NCI-H82 treated with DMSO at 0.1 percent for 48 hours (cell line): ENCODE measurements at regions not wholly inside any gene's neighbourhood (a gene's known extent, or its start where the extent isn't known, plus 50 kb on each side); places are given as distances from the start of the nearest gene placed in this dataset.

Experiments
- DNase-seq: peaks from one replicate; lab custom pipeline; 2025; ENCODE audit not compliant: unreplicated experiment; lab: John Stamatoyannopoulos, UW

DNA sequence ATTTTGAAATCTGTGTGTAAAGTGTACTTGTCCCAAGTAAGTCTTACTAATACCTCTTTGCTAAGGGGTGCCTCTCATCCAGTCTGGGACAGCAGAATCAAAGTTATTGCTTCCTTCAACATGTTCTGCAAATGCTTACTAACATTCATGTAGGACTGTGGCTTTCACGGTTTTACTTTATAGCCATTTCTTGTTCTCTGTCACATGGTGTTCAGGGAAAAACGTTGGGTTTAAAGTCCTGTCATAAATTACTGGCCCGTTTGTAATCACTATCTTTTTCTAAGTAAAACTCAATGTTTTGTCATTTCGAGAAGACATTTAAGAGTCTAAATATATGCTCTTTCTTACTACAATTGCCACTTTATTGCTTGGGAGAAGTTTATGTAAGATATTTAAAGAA is 321.1 kb downstream of the STIM2 start:
- no peak for DNase-seq

DNA sequence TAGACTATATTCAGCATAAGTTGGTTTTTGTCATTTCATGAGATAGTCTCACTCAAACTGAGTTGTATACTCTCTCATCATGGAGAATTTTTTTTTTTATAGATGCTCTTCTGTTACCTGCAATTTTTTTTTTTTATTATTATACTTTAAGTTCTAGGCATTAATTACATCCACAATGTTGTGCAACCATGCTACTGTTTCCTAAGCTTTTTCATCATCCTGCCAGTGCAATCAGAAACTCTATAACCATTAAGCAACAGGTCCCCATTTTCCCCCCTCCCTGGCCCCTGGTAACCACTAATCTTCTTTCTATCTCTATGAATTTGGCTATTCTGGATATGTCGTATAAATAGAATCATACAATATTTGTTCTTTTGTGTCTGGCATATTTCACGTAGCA is 321.6 kb downstream of the STIM2 start:
- no peak for DNase-seq

DNA sequence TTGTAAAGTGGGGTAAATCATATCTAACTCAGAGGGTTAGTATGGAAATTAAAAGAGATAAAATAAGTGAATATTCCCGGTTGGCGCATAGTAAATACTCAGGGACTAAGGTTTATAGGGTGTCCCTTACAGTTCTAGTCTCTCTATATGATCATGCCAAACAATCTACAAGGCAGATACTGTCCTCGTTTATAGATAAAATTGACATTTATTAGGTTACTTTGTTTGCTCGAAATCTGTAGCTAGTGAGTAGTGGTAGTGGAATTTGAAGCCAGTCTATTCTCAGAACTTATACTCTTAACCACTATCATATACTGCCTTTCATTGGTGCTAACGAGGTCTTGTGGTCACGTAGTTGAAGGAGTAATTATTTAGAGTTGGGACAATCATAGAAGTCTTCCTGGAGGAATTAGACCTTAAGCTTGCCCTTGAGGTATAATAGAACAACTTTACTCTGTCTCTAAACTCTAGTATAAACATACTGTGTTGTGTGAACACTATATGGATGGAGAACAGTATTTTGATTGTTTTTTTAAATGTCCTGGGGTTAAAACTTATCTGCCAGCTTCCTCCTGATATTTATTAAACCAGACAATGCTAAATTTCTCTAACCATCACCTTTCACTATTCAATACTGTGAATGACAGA is 324.0 kb downstream of the STIM2 start:
- no peak for DNase-seq

DNA sequence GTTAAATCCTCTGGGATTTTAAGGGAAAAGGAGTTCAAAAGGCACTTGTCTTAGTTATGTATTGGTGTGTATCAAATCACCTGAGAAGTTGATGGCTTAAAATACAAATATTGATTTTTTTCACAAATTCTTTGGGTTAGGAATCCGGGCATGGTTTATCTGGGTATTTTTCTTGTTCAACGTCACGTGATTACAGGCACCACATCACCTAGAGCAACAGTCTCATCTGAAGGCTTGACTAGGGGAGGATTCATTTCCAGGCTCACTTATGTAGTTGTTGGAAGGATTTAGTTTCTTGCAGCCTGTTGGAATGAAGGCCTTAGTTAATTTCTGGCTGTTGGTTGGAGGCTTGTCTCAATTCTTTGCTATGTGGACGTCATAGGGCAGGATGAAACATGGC is 326.1 kb downstream of the STIM2 start:
- DNase-seq, result no peak

DNA sequence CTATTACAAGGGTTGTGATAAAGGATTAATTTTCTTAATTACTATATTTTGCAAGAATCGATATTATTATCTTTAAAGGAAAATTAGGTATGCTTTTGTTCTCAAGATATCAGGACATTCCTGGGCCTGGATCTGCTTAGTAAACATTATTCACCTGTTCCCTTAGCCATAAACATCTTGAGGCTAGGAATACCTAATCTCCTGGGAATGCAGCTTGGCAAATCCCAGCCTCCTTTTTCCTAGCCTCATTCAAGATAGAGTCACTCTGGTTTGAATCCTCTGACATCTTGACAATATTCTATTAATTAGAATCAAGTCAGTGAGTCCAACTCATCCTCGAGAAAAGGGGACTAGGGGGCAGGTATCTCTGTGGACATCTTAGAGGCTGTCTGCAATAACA is 327.1 kb downstream of the STIM2 start:
- no peak for DNase-seq

GRCh38 chr4:27189683-27190082 is 329.0 kb downstream of the STIM2 start:
- no peak for DNase-seq

DNA sequence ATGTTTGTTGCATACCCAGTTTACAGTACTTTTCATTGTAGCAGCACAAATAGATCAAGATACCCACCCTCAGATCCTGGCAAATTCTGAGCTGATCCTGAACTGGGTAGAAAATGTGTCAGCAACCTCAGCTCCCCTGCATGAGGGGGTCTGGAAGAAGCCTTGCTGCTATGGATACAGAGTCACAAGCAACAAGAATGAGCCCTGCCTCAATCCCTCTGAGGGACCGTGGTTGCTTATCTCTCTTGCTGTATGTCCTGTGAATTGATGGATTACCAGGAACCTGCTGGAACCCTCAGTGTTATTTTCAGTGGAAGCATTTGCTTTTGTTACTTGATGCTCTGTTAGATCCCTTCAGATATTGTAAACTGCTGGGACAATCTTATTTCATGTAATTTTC is 331.0 kb downstream of the STIM2 start:
- no peak for DNase-seq

GRCh38 chr4:27194599-27195176 is 334.0 kb downstream of the STIM2 start:
- DNase-seq, result no peak

DNA sequence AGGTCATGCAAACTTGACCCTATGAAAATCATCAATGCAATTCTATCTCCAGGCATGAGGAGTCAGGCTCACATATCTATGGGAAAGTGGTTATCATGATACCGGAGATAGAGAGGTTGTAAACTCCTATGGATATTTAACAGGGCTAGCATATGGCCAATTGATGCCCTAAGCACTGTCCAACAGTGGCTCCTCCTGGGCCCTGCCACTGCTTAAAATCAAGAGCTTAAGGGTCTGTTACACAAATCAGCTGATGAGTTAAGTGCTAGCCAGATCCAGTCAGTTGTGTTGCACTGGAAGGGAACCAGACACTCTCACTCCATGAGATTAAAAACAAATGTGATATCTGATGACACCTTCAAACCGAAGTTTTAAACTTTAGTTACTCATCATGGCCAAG is 337.6 kb downstream of the STIM2 start:
- no peak for DNase-seq

DNA sequence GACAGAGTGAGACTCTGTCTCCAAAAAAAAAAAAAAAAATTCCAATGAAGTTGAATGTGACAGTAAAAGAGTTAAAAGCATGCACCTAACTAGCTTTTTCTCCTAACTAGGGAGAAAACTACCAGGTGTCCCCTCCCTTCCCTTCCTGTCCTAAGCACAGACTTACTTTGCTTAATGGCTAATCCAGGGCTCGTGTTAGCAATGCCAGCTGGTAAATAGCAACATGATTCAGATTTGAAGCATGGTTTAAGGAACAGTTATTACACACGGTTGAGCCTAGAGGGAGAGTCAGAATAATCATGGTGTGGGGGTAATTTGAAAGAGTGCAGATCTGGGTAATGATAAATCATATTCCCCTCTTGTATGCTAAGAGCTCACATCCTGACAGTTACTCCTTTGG is 338.3 kb downstream of the STIM2 start:
- no peak for DNase-seq

GRCh38 chr4:27206009-27206408 is 345.4 kb downstream of the STIM2 start:
- no peak for DNase-seq

- DNase-seq, result no peak
Observed at GRCh38 chr4:27210956-27211355, 350.3 kb downstream of the STIM2 start.

GRCh38 chr4:27214010-27214409 is 353.4 kb downstream of the STIM2 start:
- DNase-seq, result no peak

- no peak for DNase-seq
Observed at GRCh38 chr4:27215220-27215826, 354.7 kb downstream of the STIM2 start.

DNA sequence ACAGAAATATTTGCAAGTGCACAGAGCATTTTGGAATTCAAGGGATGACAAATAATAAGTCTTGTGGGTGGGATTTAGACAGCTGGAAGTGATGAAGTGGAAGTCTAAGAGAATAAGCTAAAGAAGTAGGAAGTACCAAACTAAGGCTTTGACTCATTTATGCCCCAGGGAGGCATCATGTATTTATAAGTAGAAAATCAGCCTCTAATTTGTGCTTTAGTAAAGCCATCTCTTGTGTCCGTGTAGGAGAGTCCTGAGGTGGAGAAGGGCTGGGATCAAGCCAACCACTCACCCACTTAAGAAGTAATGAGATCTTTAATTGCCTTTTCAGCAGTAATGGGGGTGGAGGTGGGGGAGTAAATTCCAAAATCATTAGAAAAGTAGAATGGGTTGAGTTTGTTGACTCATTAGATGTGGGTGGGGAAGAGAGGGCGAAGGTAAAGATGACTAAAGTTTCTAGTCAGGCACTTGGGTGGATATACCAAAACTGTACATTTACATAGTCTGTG is 356.7 kb downstream of the STIM2 start:
- DNase-seq, result no peak

- no peak for DNase-seq
Observed at GRCh38 chr4:27218013-27218412, 357.4 kb downstream of the STIM2 start.

- DNase-seq, result no peak
Observed at GRCh38 chr4:27223326-27223725, 362.7 kb downstream of the STIM2 start.

- DNase-seq, result no peak
Observed at GRCh38 chr4:27233531-27233930, 372.9 kb downstream of the STIM2 start.

DNA sequence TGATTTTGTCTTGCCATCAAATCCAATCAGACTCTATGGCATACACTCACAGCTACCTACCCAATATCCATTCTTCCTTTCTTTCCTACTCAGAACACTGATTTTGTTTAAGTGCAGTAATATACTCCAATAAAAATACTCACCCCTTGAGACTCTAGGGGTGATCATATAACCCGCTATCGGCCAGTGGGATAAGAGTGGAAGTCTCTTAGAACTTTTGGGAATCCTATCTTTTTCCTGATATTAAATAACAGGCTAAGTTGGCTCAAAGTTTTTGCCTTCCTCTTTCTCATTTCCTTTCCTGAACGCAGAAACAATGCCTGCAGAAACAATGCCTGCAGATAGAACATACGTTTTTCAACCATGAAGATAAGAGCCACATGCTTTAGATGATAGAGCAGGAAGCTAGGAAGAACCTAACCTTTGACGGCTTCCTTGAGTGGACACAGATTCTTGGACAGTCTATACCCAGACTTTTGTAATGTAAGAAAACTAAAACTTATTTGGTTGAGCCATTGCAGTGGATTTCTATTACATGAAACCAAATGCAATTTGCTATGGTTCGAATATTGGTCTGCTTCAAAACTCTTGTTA is 373.8 kb downstream of the STIM2 start:
- DNase-seq, result no peak

- no peak for DNase-seq
Observed at GRCh38 chr4:27239641-27240040, 379.0 kb downstream of the STIM2 start.

DNA sequence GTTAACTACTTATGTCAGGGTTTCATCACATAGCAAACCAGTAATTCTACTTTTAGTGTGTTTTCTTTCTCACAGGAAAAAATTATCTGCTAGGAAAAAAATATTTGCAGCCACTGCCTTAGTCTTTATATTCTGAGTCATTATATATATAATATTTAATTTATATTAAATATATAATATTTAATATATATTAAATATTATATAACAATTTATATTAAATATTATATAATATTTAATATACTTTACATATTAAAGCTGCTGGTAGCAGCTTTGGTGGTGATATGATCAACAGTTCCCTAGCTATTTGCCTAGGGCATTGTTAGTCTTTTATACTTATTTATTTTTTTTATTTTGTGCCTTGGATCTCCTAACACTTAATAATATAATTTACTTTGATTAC is 381.6 kb downstream of the STIM2 start:
- DNase-seq, result no peak

GRCh38 chr4:27245216-27245615 is 384.6 kb downstream of the STIM2 start:
- no peak for DNase-seq
